ENCODE measurements at regions not wholly inside any gene's neighbourhood (a gene's known extent, or its start where the extent isn't known, plus 50 kb on each side); places are given as distances from the start of the nearest gene placed in this dataset.

DNA sequence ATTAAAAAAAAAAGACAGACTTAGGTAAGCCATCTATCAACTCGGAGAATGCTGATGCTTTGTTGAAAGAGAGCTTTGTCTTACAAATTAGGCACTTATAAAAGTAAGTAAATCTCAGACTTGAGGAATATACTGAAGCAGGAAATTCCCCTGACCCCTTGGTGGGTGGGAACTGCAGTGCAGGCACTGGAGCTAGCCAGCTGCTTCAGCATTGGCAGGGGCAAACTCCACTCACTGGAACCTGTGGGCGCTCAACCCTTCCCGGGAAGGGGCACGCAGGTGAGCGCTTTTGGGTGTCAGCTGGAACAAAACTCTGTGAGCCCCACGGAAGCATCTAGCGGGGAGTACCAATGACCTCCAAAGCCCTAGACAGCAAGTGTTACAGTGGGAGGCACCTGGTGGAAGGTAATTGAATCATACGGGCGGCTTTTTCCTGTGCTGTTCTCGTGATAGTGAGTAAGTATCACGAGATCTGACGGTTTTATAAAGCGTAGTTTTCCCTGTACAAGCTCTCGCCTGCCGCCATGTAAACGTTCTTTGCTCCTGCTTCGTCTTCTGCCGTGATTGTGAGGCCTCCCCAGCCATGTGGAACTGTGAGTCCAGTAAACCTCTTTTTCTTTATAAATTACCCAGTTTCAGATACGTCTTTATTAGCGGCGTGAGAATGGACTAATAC lies 628.0 kb upstream of the CDH18 start:
- Histone ChIP-seq H4K20me1 (ENCODE audit: control insufficient read depth, insufficient read depth) (no peaks in the 10 kb centered on the region), H3K27ac (ENCODE audit: control insufficient read depth, insufficient read depth) (no peak overlapping the region), H3K27me3 (replicated peaks in 1 of 2; ENCODE audit: control insufficient read depth in 2 of 2, insufficient read depth in 2 of 2, low read length in 1 of 2) (no peaks in the 10 kb centered on the region), H3K4me3 (no peak overlapping the region), H2AFZ (ENCODE audit: control insufficient read depth, low read depth, low read length) (no peak overlapping the region), H3K9me3 (replicated peaks; ENCODE audit: control insufficient read depth, insufficient read depth, low read length) (no peaks in the 10 kb centered on the region; the same call in 2 of the 3 replicates), H3K36me3 (ENCODE audit: control insufficient read depth in 2 of 2, insufficient read depth in 2 of 2, low read length in 1 of 2) (no peaks in the 10 kb centered on the region), H3K4me2 (ENCODE audit: control insufficient read depth, insufficient read depth) (no peak overlapping the region), H3K79me2 (ENCODE audit: control insufficient read depth, insufficient read depth, low read length) (no peaks in the 10 kb centered on the region), H3K4me1 (ENCODE audit: control insufficient read depth, insufficient read depth, low read length) (no peaks in the 10 kb centered on the region), H3K9ac (ENCODE audit: control insufficient read depth, insufficient read depth, low read length) (no peak overlapping the region)
- no TSS peak for BruUV-seq (replicated peaks)
- WGBS (ENCODE audit: insufficient coverage, insufficient replicate concordance, low lambda C conversion rate, missing lambda C conversion rate), result 55% methylated on average over 21 of the region's 21 CpGs
- intact Hi-C loops (cut with micrococcal nuclease; ENCODE audit: unreplicated experiment), result no loop called here
- SMC1A ChIA-PET (ENCODE audit: uncharacterized antibody, unreplicated experiment), result no interaction called here
- CTCF ChIA-PET, result interaction anchor here (0.6 to 0.7 kb wide), 2 partner anchors 11 to 656 kb away, joined by 3 read pairs; no protein-coding TSS in a partner anchor
- DNase-seq (ENCODE audit: low read depth, low spot score) (no peak), ATAC-seq (no peak), FAIRE-seq (no peak)
- POLR2A ChIA-PET, result no interaction called here
- TF ChIP-seq POLR2AphosphoS2 (IDR thresholded peaks at IDR 0.05; ENCODE audit: low read depth, low read length) (no peak), NFYB (IDR thresholded peaks at IDR 0.05; ENCODE audit: insufficient read depth, low read depth, low read length) (no peak), HDAC2 (IDR thresholded peaks at IDR 0.05) (no peak)
- in situ Hi-C loops (cut with MboI), result no loop called here
- RAD21 ChIA-PET (ENCODE audit: unreplicated experiment), result no interaction called here

DNA sequence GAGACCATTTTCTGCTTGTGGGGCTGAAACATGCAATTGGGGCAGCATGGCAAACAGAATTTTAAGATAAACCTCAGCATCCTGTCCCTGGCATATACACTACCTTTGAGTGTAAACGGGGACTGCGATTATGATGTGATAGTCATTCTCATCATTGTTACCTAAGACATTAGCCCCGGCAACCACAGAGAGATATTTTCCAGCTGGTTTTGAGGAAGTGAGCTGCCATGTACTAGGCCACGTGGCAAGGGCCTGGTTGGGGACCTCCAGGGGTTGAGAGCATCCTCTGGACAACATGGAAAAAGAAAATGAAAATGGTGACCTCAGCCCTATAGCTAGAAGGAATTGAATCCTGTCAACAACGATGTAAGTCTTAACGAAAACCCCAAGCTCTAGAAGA lies 623.6 kb upstream of the CDH18 start:
- no peak overlapping the region for H3K9ac ChIP-seq (ENCODE audit: control insufficient read depth, insufficient read depth, low read length)
- no peaks in the 10 kb centered on the region for H3K36me3 ChIP-seq (ENCODE audit: control insufficient read depth in 2 of 2, insufficient read depth in 2 of 2, low read length in 1 of 2)
- TF ChIP-seq, protein P1, sequence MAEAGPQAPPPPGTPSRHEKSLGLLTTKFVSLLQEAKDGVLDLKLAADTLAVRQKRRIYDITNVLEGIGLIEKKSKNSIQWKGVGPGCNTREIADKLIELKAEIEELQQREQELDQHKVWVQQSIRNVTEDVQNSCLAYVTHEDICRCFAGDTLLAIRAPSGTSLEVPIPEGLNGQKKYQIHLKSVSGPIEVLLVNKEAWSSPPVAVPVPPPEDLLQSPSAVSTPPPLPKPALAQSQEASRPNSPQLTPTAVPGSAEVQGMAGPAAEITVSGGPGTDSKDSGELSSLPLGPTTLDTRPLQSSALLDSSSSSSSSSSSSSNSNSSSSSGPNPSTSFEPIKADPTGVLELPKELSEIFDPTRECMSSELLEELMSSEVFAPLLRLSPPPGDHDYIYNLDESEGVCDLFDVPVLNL (IDR thresholded peaks at IDR 0.05; ENCODE audit: low read depth, low read length), result no peak
- TF ChIP-seq NFYB (IDR thresholded peaks at IDR 0.05; ENCODE audit: insufficient read depth, low read depth, low read length) (no peak), CBFB (IDR thresholded peaks at IDR 0.05; ENCODE audit: low read depth) (no peak), ATF7 (IDR thresholded peaks at IDR 0.05; ENCODE audit: low read depth) (no peak), NFIC (IDR thresholded peaks at IDR 0.05; ENCODE audit: low read depth, low read length) (no peak)
- TF ChIP-seq, protein P2, sequence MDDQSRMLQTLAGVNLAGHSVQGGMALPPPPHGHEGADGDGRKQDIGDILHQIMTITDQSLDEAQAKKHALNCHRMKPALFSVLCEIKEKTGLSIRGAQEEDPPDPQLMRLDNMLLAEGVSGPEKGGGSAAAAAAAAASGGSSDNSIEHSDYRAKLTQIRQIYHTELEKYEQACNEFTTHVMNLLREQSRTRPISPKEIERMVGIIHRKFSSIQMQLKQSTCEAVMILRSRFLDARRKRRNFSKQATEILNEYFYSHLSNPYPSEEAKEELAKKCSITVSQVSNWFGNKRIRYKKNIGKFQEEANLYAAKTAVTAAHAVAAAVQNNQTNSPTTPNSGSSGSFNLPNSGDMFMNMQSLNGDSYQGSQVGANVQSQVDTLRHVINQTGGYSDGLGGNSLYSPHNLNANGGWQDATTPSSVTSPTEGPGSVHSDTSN (IDR thresholded peaks at IDR 0.05; ENCODE audit: insufficient replicate concordance, low read depth, low read length), result no peak
- no peak overlapping the region for H3K4me3 ChIP-seq
- in situ Hi-C loops (cut with MboI), result no loop called here
- ChIA-PET SMC1A (ENCODE audit: uncharacterized antibody, unreplicated experiment) (no interaction called here), CTCF (no interaction called here), POLR2A (no interaction called here), RAD21 (ENCODE audit: unreplicated experiment) (no interaction called here)
- 46% methylated on average over 6 of the region's 6 CpGs for WGBS (ENCODE audit: insufficient coverage, insufficient replicate concordance, low lambda C conversion rate, missing lambda C conversion rate)
- no peaks in the 10 kb centered on the region for H4K20me1 ChIP-seq (ENCODE audit: control insufficient read depth, insufficient read depth)
- no peak for DNase-seq (ENCODE audit: low read depth, low spot score)
- ATAC-seq, result no peak
- no peak overlapping the region for H3K4me2 ChIP-seq (ENCODE audit: control insufficient read depth, insufficient read depth)
- H3K9me3 ChIP-seq (replicated peaks; ENCODE audit: control insufficient read depth, insufficient read depth, low read length), result no peaks in the 10 kb centered on the region; the same call in 2 of the 3 replicates
- no TSS peak for BruUV-seq (replicated peaks)
- intact Hi-C loops (cut with micrococcal nuclease; ENCODE audit: unreplicated experiment), result no loop called here
- no peak overlapping the region for H2AFZ ChIP-seq (ENCODE audit: control insufficient read depth, low read depth, low read length)
- no peak overlapping the region for H3K27ac ChIP-seq (ENCODE audit: control insufficient read depth, insufficient read depth)
- no peaks in the 10 kb centered on the region for H3K4me1 ChIP-seq (ENCODE audit: control insufficient read depth, insufficient read depth, low read length)
- no peaks in the 10 kb centered on the region for H3K27me3 ChIP-seq (replicated peaks in 1 of 2; ENCODE audit: control insufficient read depth in 2 of 2, insufficient read depth in 2 of 2, low read length in 1 of 2)
- H3K79me2 ChIP-seq (ENCODE audit: control insufficient read depth, insufficient read depth, low read length), result no peaks in the 10 kb centered on the region
- no peak for FAIRE-seq

Measured in GM12878 (cell line).